Upper lobe of left lung (tissue), 4 donors: ENCODE measurements at regions not wholly inside any gene's neighbourhood (a gene's known extent, or its start where the extent isn't known, plus 50 kb on each side); places are given as distances from the start of the nearest gene placed in this dataset.
"Not testable (repeated sequence)": the region's sequence is repeated elsewhere in the genome, so short reads cannot be mapped to it uniquely, and the experiment has no call there.

Source experiments
- CTCF ChIP-seq, 6 experiments: fragments of 450-650 bp in 4 of 6; fragments of 200-600 bp in 2 of 6; sonication (generic) in 2 of 6; IDR thresholded peaks; one replicate each; pipeline ENCODE4 v1.5.1; 2016 to 2019; ENCODE audit warnings: antibody characterized with exemption in 6 of 6
- POLR2AphosphoS5 ChIP-seq, 2 donors: sonication (generic); formaldehyde crosslinking; IDR thresholded peaks; one replicate each; pipeline ENCODE4 v1.5.1; 2017; ENCODE audit warnings: antibody characterized with exemption in 2 of 2

- TF ChIP-seq POLR2AphosphoS5, CTCF (IDR thresholded peaks at IDR 0.05): not testable (repeated sequence)
Measured at GRCh38 chr3:125775606-125776294, 180.5 kb upstream of the OSBPL11 start.
